GM21360 (cell line): ENCODE measurements at regions not wholly inside any gene's neighbourhood (a gene's known extent, or its start where the extent isn't known, plus 50 kb on each side); places are given as distances from the start of the nearest gene placed in this dataset.

ENCODE experiments used
- ATAC-seq: cut with Tn5 transposase; IDR thresholded peaks from one replicate; pipeline ENCODE4 v1.9.1; 2021; ENCODE audit warnings: mild to moderate bottlenecking, moderate library complexity; ENCODE audit not compliant: unreplicated experiment

DNA sequence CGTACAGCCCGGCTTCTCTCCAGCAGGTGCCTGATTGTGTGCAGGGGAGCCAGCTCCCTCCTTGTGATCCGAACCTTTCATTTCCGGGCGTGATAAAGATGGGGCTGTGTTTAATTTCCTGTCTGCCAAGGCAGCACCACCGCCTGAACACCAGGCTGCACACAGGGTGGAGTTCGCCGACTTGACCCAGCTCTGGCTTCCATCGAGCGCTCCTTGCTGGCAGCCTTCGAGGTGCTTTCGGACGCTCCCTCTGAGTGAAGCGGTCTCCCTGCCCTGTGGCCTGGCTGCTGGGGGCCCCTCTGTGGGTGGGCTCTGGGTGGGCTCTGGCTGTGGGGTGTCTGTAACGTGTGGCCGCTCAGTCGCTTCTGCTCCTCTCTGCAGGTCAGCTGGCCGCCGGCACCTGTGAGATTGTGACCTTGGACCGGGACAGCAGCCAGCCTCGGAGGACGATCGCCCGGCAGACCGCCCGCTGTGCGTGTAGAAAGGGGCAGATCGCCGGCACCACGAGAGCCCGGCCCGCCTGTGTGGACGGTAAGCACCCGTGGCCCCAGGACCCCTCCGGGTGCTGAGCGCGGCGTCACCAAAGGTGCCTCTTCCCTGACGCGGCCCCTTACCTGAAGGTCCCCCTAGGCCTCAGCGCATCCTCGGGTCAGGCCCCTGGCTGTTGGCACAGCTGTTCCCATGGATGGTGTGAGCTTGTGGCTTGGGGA lies 1181.3 kb downstream of the BRD1 start:
- no peak for ATAC-seq

DNA sequence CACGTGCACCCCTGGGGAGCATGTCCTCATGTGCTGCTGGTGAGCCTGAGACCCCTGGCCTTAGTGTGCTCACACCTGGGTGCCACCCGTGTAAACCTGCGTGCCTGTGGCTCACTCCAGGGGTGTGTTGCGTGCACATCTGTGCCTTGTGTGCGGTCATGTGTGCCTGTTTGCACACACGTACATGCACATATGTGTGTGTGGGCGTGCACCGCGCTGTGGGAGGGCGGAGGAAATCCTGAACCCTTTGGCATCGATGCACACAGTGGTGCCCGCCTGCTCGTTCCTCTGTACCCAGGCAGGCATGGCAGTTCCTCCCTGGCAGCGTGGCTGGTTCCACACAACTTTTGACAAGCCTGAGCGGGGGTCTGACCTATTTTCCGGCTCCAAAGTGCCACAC lies 1181.9 kb downstream of the BRD1 start:
- ATAC-seq, result no peak

DNA sequence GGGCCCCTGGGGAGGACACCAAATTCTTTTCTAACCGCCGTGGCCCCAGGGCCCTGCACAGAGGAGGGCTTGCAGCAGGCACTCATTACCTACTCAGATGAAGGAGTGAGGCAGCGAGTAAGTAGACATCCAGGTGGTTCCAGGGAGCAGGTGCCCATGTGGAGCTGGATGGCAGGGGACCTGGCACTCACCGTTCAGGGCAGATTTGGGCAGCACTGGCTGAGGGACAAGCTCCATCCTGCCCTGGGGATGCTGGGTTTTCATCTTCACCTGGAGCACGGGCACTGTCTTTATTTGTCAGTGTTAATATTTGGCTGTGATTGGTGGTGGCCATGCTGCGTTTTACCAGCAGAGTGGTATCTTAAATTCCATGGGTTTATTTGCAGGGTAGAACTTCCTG lies 1182.7 kb downstream of the BRD1 start:
- ATAC-seq, result no peak

DNA sequence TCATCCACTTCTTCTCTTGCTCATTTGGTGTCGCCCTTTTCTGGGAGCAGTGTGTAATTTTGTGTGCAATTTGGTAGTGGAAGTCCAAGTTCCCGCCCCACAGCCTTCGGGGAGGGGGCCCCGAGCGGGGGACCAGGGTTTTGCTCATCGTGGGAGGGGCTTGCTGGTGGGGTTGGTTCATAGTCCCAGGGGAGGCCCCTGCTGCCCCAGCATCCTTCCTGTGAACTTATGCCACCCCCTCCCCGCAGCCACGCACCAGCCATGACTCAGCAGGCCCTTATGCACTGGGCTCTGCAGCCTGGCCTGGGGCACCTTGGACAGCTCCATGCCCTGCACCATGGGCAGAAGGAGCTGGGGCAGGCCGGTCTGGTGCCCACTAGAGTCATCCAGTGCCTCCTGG lies 1183.6 kb downstream of the BRD1 start:
- no peak for ATAC-seq

DNA sequence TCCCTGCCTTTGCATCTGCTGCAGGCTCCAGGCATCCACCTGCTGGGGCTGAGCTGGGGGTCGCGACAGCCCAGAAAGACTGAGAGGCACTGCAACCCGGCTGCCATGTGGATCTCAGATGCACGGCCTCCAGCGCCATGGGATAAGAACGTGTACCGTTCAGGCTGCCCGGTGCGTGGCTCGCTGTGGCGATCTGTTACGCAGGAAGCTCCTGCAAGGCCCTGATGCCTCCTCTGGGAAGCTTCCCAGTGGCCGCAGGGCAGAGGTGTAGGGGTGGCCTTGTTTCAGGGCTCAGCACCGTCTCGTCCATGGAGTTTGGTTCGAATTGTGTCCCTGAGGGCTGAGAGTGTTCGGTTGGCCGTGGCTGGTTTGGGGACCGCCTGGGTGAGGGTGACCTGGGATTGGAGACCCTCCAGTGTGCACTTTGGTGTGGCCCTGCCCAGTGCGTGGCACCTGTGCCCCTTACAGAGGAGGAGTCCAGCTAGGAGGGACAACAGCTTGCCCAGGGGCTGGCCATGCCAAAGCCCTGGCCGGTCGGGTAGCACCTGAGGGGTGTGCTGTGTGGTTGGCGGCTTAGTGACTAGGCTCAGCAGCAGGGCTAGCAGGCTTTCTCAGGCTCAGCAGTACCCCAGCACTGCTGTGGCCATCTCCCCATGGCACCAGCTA lies 1184.5 kb downstream of the BRD1 start:
- no peak for ATAC-seq

DNA sequence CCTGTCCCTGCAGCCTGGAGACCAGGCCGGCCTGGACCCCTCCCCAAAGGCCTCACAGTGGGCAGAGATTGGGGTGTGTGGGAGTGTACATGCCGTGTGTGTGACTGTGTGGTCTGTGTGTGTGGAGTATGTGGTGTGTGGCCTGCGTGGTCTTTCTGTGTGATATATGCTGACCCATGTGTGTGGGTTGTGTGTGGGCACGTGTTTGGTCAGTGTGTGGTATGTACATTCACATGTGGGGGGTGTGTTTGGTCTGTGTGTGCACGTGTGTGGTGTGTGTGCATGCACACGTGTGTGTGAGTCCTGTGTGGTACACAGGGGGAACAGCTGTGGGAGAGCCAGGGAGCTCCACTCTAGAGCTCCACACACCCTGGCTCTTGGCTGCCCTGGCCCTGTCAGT lies 1185.1 kb downstream of the BRD1 start:
- ATAC-seq, result no peak

DNA sequence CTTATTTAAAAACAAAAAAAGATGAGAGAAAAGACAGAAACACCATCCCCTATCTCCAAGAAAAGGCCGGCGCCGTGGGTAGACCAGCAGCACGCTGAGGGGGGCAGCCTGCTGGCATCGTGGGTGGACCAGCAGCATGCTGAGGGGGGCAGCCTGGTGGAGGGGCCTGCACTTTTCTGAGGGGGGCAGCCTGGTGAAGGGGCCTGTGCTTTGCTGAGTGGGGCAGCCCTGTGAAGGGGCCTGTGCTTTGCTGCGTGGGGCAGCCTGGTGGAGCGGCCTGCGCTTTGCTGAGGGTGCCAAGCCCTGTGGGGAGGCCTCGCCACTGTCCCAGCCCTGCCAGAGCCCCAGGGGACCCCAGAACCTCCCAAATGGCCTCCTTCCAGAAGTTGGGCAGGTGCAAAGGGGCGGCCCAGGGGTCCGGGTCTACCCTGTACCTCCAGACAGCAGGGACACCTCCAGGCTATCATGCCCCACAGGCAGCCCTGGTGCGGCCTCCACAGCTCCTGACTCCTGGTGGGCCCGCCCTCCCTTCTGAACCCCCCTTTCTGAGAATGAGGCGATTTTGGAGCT lies 1185.7 kb downstream of the BRD1 start:
- ATAC-seq, result no peak

DNA sequence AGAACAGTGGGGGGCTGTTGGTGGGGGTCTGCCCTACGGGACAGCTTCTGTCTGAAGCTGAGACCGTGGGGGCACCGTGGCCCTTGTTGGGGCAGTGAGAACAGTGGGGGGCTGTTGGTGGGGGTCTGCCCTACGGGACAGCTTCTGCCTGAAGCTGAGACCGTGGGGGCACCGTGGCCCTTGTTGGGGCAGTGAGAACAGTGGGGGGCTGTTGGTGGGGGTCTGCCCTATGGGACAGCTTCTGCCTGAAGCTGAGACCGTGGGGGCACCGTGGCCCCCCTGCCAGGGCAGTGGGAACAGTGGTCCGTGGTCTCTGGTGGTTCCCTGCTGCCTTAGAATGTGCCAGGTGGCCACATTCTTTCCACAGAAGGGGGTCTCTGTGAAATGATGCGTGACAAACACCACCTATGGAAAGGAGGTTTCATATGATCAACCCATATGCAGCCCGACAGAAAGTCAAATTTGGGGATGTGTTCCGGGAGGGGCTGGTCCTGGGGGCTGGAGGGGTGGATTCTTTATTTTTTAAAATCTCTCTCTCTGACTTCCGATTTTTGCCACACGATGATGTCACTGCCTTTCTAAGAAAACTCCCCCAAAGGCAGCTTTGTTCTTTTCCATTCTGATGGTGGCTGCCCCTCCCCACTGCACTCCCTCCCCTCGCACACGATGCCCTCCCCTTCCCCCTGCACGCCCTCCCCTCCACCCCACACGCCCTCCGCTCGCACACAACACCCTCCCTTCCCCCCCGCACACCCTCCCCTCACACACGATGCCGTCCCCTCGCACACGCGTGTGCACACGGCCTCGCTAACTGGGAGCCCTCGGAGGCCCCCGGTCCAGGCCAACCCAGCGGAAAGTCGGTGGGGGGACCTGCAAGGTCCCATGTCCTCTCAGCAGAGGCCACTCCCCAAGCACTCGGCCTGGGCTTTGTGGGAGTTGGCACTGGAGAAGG lies 1186.5 kb downstream of the BRD1 start:
- ATAC-seq, result no peak

DNA sequence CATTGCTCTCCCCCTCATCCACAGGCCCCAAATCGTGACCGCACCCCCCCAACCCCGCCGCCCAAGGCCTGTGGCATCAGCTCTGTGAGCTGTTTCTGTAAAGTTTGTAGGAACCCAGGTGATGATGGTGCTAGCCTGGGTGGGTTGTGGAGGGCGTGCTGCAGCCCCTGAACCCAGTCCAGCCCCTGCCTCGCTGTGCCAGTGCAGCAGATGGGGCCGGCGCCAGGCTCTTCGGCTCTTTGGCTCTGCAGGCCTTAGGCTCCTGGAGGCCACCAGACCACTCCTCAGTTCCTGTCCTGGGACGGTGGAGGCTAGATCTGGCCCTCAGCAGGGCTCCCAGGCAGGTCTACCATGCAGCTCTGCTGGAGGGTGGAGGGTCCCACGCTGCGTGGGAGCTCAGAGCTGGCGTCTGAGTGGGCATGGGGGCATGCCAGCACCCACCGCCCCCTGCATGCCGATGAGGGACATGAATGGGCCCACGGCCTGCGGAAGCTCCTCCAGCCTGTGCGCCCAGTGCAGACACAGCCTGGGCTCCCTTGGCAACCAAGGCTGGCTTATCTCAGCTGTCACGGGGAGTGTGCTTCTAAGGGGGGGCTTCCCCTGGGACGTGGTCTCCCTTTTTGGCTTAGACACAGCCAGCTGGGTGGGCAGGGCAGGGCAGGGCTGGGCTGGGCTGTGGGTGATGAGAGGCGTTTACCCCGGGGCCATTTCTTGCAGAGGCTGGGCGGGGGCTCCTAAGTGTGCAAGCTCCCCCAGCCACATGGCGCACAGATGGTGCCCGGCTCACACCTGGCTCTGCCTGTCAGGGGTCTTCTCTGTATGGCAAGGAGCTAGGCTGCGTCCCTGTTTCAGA lies 1187.6 kb downstream of the BRD1 start:
- ATAC-seq, result no peak

DNA sequence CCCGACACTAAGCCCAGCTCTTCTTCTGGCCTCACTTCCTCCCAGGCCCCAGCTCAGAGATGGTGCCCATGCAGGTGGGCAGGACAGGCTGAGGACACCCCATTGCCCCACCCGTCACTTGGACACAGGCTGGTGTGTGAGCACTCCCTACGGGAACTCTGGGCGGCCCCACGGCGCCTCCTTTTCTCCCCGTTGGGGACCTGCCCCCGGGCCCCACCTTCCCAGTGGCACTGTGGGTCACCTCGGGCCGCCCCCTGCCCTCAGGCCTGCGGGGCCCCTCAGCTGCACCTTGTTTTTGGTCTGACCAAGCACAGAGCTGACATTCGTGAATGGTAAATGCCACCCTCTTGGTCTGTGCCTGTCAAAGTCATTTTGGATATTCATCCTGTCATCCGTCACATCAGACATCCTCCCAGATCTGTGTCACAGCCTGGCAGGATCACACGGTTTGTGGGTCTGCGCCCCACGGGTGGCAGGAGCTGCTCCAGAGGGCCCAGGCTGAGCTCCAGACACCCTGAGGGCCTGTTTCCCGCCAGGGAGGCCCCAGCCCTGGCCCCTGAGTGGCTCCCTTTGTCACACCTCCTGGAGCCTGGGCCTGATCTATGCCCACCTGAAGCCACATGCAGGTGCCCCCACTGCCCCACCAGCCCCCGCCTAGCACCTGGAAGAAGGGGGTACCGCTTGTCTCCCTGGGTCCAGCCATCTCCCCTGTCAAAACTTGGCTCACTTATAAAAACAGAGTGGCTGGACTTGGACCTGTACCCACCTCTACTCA lies 1188.5 kb downstream of the BRD1 start:
- no peak for ATAC-seq

DNA sequence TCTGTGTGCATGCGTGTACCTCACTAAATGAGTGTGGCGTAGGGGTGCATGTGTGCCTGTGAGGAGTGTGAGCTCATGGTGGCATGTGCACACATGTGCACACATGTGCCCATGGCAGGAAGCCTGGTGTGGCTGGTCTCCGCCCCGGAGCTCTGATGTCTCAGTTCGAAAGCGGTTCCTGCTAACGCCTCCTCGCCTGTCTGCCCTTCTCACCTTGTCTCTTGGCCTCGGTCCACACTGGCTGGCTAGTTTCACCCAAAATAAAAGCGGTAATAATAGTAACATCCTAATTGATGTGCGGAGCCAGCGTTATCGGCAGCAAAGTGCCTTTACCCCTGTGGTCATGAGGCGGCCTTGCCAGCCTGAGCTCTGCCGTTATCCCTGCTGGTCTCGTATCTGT lies 1190.4 kb downstream of the BRD1 start:
- no peak for ATAC-seq

DNA sequence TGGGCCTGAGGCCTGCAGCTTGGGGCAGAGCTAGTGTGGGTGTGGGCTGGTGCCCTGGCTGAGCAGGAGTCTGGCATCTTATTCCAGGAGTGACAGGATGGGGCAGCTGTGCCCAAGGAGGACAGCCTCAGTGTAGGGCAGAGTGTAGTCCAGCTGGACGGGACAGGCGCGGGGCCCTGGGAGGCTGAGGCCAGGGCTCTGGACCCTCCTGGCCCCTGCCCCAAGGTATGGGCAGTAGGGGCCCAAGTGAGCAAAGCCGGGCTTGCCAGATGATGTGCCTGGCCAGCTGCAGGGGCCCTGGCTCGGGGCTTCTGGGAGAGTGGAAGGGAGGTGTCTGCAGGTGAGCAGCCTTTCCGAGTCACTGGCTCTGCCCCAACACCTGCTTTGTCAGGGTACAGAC lies 1190.9 kb downstream of the BRD1 start:
- no peak for ATAC-seq

DNA sequence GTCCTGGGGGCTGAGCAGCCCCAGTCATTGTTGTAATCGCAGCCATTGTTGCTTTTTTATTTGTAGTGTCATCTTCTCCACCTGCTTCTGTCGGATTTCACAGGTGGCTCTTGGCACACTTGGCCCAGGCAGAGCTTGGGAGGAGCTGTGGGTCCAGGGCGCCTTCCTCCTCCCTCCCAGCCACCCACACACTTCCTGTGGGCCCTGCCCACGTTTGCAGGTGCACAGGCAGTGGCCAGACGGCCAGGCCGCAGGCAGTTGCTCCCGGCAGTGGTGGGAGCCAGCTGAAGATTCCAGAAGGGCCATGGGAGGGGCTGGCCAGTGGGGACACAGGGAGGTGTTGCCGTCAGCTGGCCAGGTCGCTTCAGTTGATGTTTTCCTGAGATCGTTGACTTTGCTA lies 1191.9 kb downstream of the BRD1 start:
- ATAC-seq, result no peak

DNA sequence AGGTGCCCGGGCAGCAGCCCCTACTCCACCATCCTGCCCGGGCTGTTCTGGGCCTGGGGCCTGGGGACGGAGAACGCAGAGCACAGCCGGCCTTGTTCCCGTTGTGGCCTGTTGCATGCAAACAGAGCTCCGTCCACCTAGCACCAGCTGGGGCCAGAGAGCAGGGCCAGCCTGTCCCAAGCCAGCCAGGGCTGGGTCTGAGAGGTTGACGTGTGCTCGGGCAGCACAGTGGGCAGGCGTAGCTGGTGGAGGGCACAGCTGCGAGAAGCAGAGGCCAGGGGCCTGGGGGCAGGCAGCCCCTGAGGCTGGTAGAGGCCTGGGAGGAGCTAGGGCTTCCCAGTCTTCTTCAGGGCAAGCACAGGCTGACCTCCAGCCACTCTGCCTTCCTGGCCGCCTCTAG lies 1192.6 kb downstream of the BRD1 start:
- ATAC-seq, result no peak

DNA sequence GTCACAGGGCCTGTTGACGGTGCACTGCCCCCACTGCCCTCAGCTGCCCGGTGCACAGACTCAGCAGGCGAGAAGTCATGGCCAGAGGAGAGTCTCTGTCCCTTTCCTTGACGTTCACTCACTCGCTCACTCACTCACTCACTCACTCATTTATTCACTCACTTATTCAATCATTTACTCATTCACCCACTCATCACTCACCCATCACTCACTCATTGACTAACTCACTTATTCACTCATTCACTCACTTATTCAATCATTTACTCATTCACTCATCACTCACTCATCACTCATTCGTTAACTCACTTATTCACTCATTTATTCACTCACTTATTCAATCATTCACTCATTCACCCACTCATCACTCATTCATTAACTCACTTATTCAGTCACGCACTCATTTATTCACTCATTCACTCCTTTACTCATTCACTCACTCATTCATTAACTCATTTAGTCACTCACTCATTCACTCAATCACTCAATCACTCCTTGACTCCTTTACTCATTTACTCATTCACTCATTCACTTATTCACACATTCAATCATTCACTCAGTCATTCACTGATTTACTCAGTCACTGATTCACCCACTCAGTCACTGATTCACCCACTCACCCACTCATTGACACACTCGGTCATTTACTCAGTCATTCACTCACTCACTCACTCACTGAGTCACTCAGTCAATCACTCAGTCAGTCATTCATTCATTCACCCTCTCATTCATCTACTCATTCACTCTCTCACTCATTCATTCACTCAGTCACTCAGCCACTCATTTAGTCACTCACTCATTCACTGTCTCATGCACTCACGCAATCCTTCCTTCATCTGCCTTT lies 1193.5 kb downstream of the BRD1 start:
- no peak for ATAC-seq

DNA sequence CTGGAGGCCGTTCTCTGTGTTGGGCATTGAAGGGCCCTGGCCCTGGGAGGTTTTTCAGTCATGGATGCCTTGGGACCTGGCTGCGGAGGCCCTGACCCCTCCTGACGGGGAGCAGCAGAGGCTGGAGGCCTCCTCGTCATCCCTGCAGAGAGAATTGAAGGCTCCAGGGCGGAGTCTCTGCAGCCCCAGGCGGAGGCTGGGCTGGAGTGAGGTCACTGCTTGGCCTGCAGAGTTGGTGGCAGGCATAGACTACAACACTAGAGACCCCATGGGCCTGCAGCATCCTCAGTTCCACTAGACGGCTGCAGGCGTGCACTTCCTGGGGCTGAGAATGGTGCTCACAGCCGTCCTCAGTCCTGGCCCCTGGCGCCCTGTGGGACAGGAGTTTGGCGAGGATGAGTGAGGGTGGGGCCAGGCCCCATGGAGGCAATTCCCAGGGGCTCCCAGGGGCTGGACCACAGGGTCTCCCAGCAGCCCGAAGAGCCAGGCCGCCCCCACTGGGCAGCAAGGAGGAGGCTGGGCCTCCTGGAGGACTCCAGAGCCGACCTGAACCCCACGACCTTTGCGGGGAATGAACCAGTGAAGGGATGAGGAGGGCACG lies 1194.9 kb downstream of the BRD1 start:
- ATAC-seq, result no peak

DNA sequence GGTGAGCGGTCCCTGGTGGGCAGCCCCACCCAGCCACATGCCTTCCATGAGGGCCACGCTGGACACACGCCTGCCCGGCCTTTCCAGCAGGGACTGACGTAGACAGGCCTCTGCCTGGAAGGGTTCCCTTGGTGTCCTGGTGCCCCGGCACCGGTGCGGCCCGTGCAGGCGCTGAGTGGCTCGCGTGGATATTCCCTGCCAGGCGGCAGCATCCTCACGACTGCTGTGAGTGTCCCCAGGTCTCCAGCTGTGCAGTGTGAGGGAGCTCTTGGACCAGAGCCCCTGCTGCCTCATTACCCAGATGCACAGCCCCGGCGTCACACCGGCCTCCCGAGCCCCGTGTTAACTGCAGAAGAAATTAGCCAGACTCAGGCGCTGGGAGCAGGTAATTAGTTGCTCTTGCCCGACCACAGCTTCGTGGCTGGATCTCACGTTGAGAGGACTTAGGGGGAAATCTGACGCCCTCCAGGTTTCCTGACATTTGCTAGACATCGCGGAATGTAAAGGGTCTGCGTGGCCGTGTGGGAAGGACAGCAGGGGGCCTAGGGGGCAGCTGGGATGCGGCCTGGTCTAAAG lies 1196.3 kb downstream of the BRD1 start:
- ATAC-seq, result no peak

DNA sequence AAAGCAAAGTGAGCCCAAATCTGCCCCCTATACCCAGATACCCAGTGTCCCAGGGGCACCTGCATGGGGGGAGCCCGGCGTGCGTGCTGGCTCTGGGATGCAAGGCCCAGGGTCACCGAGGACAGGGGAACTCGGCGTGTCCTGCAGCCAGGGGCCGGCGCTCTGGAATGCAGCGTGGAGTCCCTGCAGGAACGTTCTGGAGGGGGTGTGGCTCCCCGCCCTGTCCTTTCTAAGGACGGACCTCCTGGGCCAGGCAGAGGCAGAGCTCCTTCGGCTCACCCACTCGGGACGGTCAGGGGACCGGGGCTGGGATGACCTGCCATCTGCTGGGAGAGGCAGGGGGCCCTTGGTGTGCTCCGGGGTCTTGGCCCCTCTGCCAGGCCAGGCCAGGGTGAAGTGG lies 1196.8 kb downstream of the BRD1 start:
- no peak for ATAC-seq
